LoVo (cell line): ENCODE measurements at regions not wholly inside any gene's neighbourhood (a gene's known extent, or its start where the extent isn't known, plus 50 kb on each side); places are given as distances from the start of the nearest gene placed in this dataset.

Experiments
- DNase-seq: peaks from one replicate; pipeline ENCODE4 v3.0.0-alpha.2; 2016; ENCODE audit warnings: low spot score

DNA sequence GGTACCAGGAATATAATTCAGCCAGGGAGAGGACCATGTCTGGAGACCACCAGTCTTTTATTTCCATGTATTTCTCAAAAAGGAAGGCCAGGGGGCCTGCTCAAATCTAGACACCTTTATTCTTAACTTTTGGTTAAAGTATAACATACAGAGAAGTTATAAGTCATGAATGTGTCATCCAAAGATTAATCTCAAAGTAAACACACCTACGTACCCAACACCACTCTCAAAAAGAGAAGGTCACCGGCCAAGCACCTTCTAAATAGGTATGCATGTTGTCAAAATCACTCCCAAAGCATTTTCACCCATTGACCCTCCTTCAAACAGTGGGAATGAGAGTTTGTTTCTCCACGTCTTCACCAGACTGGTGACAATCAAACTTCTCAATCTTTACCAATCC lies 60.0 kb upstream of the FZD10 start:
- DNase-seq, result no peak

- DNase-seq, result no peak
These were observed 57.6 kb upstream of the FZD10 start for GRCh38 chr12:130104571-130105106.

DNA sequence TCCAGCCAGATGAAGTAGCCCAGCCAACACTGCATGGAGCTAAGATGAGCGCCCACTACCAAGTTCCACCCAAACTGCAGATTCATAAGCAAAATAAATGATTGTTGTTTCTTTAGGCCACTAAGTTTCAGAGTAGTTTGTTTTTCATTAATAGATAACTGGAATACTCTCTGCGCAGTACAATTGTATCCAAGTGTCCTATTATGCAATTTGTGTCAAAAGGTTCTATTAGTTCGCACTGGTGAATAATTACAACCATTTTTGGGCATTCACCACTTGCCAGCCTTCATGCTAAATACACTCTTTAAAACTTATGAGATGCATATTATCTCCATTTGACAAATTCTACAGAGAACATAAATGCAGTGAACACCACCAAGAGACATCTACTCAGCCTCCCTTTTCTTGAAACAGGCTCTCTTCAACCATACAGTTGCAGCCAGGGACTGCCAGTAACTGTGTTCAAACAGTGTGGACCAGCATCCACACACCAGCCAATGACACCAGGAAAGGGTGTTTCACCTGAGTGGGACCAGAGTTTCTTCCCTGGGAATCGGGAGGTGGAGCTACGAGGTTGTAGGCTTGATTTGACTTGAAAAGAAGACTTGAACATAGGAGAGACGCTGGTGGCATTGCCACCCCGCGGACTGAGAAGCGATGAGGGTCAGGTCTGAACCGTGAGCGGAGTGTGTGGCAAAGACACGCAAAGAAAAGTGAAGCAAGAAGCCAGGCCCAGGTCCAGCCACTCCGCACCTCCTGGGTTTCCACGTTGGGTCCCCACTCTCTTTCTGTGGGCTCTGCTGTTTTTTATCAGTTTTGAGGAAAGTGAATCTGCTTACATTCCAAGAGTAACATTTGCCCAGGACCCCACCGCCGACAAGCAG lies 53.0 kb upstream of the FZD10 start:
- no peak for DNase-seq

DNA sequence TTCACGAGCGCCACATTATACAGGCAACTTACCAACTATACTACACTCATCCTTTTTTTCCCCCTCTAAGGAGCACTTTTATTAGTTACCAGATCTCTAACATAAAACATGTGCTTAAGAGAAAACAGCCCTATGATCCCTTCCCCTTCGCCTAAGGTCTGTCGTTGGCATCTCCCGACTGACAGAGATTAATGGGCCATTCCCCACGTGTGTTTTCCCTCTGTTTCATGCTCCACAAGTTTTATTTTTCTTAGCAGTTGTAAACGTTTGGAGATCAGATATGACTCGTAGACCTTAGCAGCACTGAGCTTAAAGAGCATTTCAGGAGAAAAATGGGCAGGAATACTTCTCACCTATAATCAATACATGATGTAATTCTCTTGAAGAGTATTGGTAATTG lies 51.4 kb upstream of the FZD10 start:
- DNase-seq, result no peak

DNA sequence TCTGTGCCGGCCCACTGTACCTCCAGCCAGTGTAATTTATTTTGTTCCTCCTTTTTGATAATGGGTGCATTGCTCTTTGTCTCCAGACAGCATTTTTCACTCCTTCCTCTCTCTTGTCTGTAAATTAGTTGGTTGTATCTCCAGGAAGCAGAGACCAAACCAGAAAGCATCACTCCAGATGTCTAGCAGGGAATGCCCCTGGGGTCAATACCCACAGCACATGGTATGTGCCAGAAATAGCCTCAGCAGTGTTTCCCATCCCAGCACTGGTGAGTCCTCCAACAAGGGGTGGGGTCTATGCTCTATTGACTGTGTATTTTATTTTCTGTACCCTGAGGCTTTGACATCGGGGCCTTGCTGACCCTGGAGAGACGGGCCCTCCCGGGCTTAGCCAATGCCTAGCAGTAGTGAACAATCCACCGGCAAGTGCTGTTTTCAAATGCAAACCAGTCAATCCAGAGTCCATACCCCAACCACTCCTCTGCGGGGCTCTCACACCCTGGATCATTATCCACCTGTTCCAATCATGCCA lies 50.2 kb upstream of the FZD10 start:
- DNase-seq, result no peak
